HG02759 (cell line): ENCODE measurements at regions not wholly inside any gene's neighbourhood (a gene's known extent, or its start where the extent isn't known, plus 50 kb on each side); places are given as distances from the start of the nearest gene placed in this dataset.
"Not testable (repeated sequence)": the region's sequence is repeated elsewhere in the genome, so short reads cannot be mapped to it uniquely, and the experiment has no call there.

Experiments
- ATAC-seq: cut with Tn5 transposase; IDR thresholded peaks from one replicate; pipeline ENCODE4 v1.9.1; 2021; ENCODE audit warnings: mild to moderate bottlenecking, moderate library complexity; ENCODE audit not compliant: unreplicated experiment

DNA sequence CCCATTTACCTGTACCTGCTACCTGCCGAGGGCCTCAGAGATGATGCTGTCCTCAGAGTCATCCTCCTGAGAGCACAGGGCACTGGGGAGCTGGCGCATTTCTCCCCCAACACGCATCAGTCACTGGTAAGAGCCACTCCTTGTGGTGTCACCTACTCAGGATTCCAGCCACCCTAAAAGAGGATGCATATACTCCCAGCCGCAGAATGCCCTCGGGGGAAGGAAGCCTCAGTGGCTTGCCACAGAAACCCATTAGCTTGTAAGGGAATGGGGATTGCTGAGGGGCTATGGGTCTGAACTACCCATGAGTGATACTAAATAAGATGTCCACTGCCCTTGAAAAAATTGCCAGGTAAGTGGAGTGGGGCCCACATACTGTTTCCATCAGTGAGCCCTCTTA lies 279.2 kb downstream of the WDR11 start:
- no peak for ATAC-seq

DNA sequence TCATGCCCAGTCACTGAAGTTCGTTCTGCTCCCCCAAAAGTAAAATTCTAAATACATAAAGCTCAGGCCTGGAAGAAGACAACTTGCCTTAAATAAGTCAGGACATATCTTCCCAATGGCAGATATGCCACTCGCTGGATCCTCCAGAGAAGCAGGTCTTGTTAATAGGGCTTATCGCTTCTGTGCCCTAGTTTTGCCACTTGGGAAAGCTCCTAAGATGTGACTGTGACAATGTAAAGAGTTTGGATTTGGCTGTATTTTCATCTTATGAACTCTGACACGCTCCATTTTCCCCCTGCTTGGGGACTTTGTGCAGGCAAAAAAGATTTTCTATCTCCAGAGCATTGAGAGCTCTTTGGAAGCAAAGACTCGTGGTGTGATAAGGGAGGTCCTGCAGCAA lies 279.9 kb downstream of the WDR11 start:
- no peak for ATAC-seq

DNA sequence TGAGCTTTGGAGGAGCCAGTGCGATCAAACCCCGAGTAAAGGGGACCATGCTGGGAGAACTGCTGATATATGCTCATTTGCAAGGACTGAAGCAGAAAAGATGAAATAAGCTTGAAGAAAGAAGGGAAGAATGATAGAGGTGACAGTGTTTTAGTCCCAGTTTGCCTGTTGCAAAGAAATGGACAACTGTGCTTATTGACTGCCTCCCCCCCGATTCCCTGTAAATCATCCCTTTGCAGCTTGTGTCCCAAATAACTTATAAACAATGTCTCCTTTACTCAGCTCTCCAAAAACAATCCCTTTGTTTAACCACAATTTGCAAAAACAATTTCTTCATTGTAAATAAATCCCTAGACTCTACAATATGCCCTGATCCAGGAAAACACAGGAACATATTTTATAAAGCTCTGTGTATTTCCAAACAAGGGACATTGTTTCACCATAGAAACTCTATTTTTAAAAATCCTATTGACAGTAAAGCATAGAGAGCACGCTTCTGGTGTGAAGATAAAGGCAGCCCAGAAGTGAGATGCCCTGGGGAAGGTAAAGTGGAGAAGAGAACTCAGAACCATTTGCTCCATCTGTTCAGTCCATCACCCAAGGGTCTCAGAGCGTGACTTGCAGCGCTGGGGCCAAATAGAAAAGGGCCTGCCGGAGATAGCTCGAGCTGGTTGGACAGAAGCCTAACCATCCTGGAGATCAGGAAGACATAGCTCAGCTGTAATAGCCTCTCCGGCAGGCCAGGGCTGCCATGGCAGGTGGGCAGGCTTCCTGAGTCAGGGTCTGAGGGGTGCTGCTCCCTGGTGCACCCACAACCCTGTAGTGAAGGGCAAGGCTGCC lies 280.5 kb downstream of the WDR11 start:
- ATAC-seq: no peak

DNA sequence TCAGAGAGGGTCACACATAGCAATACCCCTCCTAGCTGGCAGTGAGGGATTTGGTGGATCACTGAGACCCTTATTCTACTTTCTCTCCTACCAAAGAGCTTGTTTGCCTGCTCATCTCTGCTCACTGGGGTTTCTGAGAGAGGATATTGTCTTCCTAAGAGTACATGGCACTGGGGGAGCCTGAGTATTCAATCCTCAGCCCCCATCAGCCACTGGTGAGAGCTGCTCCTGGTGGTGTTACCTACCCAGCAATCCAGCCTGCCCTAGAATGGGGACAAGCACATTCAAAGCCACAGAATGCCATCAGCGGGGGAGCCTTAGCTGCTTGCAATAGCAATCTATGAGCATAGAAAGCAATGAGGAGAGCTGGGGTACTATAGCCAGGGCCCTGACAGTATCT lies 281.1 kb downstream of the WDR11 start:
- ATAC-seq: no peak

DNA sequence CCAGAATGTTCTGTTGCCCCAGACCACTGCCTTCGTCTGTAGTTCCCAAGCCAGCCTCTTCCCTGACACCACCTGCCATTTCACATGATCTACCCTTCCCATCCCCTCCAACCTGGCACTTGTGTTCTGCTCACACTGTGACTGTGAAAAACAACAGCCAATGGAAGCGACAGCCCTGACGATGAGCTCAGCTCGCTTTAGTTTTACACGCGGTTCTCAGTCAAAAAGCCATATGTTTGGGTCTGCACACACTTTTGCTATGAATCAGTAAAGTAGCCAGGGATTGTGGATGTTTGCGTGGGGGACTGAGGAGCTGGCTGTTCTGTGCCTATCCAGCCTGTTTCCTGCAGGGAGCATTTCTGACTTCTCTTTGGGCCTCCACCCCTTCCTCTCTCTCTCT lies 282.7 kb downstream of the WDR11 start:
- no peak for ATAC-seq

DNA sequence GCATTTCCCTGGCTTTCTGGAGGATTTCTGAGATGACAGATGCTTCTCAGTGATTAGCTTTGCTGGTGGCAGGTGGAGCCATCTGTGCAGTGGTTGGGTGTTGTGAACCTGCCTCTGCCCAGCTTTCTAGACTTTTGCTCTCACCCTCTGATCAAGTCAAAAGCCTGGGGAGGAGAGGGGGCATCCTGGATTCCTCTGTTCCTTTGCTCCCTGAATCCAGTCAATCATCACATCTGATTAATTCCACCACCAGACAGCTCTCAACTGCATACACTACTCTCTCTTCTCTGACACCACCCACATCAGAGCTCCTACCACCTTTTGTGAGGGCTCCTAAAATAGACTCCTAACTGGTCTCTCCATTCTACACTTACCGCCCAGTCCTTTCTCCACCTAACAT lies 283.5 kb downstream of the WDR11 start:
- no peak for ATAC-seq

DNA sequence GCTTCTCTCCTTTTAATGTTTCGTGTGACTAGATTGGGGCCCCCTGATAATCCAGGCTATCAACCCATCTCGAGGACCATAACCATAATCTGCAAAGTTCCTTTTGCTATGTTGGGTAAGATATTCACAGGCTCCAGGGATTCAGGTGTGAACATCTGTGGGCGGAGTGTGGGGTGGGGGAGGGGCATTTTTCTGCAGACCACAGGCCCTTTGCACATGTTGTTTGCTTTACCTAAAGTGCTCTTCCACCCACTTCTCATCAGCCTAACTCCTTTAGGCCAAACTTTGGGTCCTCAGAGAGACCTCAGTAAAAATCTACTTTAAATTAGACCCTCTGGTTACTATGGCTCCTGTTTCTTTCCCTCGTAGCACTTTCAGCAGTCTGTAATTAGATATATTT lies 284.4 kb downstream of the WDR11 start:
- no peak for ATAC-seq

DNA sequence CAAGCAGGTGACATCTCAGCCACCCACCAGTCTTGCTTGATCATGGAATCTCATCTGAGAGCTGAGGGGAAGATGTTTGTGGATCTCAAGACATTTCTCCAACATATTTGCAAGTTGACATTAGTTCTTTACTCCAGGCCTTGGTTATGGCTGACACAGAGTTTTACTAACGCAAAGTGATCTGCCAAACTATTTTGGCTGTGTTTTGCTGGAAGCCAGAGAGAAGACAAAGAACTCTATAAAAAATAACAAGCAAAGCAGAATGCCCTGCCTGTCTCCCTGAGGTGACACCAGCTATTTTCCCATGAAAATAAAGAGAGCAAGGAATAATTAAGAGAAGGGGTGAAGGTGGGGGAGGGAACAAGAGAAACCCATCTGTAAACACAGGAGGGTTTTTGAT lies 286.4 kb downstream of the WDR11 start:
- no peak for ATAC-seq

DNA sequence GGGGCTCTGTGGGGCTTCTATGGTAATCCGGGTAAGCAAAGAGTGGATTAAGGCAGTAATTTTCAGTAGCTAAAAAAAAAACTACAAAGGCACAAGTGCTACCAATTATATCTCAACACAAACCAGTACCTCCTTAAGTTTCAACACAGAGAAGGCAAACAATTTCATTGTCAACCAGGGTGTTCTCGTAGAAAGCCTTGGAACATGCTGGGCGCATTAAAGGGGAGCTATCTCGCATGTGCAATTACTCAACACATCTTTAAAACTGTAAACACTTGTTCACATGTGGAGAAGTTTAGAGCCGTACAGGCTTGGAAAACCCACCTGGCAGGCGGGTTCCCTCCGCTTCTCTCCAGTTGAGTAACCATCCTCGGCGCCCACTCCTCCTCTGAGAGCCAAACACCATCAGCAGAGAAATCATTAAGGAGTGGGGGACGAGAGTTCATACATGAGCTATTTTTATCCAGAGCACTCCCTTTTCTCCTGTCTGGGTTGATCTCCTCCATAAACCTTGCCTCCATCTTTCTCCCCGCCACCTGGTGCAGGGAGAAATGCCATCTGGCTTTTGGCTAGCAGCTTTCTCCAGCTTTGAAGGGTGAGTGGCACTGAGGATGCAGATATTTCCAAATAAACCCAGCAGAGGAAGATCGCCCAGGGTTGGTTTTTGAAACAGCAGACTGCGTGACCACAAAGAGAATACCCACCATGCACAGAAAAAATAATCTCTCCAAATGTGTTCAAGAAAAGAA lies 287.1 kb downstream of the WDR11 start:
- no peak for ATAC-seq

DNA sequence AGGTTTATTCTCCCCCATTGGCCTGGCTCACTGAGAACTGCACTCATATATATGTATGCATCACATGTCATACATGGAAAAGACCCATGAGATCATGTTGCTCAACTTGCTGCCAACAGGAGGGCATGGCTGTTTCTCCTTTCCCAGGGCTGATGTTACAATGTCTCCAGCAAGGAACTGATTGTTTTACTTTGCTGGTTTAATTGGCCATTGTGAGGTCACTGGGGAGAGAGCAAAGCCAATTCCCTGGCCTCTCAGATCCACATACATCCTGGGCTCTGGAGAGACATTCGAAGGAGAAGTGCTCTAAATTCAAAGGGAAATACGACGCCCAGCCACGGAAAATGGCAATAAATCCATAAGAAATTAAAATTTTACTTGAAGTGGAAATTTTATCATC lies 287.8 kb downstream of the WDR11 start:
- no peak for ATAC-seq

DNA sequence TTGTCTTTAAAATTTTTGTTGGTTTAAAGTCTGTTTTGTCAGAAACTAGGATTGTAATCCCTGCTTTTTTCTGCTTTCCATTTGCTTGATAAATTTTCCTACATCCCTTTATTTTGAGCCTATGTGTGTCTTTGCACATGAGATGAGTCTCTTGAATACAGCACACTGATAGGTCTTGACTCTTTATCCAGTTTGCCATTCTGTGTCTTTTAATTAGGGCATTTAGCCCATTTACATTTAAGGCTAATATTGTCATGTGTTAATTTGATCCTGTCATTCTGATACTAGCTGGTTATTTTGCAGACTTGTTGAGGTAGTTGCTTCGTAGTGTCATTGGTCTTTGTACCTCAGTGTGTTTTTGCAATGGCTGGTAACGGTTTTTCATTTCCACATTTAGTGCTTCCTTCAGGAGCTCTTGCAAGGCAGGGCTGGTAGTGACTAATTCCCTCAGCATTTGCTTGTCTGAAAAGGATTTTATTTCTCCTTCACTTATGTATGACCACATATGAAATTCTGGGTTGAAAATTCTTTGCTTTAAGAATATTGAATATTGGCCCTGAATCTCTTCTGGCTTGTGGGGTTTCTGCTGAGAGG lies 294.7 kb downstream of the WDR11 start:
- not testable (repeated sequence) for ATAC-seq

DNA sequence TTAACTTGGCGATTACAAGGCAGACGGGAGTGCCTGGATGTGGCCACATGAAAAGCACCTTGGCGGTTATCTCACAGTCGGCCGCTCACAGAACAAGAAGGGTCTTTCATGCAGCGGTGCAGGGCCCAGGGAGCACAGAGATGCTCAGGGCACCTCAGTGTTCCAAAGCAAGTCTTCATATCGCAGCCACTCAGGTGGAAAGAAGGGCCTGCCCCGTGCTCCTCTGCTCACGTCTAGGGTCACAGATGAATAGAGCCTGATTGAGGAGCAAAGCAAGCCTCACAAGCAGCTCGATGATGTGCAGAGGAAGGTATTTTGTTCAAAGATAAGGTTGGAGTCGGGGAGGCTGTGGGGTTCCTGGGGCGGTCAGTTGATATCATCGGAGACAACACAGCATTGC lies 297.8 kb downstream of the WDR11 start:
- no peak for ATAC-seq

DNA sequence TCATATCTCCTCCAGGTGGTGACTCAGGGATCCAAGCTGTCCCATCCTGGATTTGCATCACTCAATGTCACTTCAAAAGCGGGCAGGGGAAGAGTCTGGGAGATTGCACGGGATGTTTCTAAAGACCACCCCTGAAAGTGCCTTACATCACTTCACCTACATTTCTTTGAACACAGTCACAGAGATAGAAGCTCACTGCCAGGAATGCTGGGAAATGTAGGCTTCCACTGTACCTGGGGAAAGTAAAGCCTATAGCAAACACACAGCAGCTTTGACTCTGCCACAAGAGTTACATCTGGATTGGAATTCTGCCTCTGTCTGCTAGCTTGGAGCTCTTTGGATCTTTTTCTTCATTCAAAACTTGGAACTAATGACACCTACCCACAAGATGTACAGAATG lies 300.9 kb downstream of the WDR11 start:
- no peak for ATAC-seq

DNA sequence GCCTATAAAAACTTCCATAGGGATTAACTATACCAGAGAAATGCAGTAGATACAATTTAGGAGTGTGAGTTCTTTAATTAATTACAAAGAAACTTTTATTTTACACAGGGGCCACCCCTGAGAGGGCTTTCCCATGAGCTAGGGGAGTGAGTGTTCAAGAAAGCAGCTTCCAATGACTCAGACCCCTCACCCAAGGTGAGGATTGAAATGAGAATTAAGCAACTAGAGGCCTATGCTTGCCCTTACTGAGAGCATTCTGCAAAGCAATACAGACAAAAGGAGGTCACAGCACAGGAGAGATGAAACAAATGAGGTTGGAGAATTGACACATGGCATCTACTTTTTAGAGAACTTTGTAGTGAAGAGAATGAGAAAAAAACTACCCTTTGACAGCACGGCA lies 301.8 kb downstream of the WDR11 start:
- ATAC-seq: no peak

DNA sequence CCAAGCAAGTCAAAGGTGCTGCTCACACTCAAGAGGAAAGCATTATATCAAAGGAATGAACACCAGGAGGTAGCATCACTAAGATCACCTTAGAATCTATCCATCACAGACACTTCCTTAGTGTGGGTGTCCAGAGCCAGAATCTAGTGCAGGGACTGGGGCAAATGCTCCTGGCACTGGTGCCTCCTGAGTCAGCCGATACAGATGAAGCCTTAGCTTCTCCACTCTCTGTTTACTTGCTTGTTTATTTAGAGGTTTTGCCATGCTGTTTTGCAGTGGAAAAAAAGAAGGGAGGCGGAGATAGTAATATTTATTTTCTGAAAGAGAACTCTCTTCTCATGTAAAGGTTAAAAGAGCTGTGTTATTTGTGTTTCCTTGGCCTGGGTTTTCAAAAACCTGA lies 303.1 kb downstream of the WDR11 start:
- no peak for ATAC-seq

DNA sequence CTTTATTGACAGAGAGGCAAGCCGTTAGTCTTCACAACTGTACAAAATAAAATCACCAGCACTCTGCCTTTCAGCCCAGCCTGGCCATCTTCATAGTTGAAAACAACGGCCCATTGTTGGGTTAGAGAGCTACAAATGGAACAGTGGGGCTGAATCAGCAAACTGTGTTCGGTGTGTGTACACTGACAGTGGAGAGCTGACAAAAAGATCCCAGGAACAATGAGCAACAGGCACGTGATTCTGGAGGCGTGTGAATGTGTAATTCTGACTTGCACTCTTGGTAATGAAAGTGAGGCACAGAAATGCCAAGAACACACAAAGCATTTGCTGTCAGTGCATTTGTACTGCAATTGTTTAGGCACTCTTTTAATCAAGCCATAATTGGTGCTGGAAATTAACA lies 303.7 kb downstream of the WDR11 start:
- ATAC-seq: no peak

DNA sequence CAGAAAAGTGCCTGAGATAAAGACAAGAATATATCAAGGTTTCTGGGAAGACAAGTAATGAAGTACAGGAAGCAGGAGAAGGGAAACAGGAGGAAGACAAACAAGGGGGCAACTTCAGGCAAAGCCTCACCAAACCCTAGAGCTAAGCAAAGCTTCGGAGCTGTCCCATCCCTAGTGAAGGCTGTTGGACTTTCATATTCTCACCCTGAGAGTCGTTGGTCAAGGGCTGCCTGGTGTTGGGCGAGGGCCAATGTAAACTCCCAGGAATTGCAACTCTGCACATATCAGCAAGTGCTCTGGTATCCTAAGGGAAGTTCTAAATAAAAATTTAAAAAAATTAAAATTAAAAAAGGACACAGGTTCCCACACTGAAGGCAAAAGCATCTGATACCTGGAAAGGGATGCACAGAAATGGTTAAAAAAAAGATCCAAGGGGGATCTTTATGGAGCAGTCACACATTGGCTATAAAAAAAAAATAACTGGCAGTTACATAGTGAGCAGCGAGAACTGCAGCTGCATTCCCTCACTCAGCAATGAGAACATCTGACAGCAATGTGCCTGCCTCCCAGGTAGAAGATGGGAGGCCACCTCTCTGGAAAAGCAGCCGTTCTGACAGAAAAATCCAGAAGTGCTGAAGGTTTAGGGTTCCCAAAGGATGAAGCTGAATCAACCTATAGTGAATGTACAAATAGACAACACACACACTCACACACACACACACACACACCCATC lies 304.7 kb downstream of the WDR11 start:
- no peak for ATAC-seq

DNA sequence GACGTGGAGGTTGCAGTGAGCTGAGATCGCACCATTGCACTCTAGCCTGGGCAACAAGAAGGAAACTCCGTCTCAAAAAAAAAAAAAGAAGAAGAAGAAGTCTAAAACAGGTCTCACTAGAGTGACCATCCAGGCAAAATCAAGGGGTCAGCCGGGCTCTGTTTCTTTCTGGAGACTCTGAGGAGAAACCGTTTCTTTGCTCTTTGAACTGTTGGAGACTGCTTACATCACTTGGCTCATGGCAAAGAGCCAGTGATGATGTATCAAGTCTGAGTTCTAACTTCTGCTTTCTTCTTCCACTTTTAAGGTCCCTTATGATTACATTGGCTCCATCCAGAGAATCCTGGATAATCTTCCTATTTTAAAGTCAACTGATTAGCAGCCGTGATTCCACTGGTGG lies 306.8 kb downstream of the WDR11 start:
- ATAC-seq: no peak

DNA sequence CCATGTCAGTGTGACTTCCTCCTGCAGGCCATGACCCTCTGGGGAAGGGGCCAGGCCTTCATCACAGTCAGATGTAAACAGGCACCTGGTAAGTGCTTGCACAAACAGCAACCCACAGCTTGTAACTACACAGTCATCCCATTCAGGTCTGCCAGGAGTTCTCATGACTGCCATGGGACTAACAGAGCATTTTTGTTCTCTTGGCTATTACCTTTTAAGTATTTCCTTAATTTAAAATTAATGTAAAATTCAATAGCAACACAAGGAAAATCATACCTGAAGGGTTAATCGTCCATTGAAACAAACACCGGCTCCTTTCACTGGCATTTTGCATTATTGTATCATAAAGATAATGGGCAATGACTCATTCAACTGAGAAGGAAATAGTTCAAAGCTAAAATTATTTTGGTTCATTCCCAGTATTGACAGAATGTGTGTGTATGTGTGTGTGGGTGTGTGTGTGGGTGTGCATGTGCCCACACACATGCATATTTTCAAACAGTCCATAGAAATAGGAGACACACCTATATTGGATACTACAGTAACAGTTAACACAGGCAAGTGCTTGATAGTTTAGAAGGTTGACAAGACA lies 307.9 kb downstream of the WDR11 start:
- ATAC-seq: no peak

DNA sequence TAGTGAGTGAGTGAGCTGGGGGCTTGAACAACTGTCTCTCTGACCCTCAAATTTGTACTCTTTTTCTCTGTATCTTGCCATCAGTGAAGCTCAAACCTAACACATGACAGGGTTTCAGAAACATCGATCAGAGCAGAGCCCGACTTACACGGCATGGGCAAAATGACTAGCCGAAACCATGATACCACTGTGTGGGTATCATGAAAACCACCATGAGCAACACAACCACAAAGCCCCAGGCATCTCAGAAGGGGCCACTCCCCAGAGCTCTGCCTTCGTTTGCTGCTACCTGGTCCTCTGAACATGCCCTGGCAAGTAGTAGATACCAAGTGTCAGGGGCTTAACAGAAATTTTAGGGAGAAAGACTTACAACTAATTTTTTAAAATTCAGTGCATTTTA lies 308.5 kb downstream of the WDR11 start:
- no peak for ATAC-seq

DNA sequence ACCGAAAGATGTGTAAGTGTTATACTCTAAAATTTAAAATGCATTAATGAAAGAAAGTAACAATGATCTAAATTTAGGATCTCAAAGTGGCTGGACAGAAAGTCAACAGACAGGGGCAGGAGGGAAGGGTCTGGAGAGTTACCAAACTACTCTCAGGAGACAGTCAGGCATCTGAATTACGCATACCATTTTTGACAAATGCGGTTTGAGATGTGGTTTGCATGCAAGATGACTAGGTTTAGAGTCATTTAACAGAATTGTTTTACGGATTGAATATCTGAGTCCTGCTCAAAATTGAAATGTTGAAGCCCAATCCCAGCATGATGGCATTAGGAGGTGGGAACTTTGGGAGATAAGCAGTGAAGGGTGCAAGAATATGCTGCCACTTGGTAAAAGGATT lies 314.1 kb downstream of the WDR11 start:
- ATAC-seq: no peak
